ENCODE measurements at regions not wholly inside any gene's neighbourhood (a gene's known extent, or its start where the extent isn't known, plus 50 kb on each side); places are given as distances from the start of the nearest gene placed in this dataset.
A peak's percentile ranks its signal among the peaks of the same experiment; 100 is the strongest.

- Histone ChIP-seq H3K27ac (peak overlapping the region in 3 of 4 donors; percentile 30 to 46 (median 31)), H3K36me3 (no peaks in the 10 kb centered on the region), H3K9me3 (no peaks in the 10 kb centered on the region), H3K4me1 (peaks cover 0 to 9% (median 3%) of the 10 kb centered on the region in 4 donors), H3K27me3 (no peaks in the 10 kb centered on the region), H3K4me3 (no peak overlapping the region)
- TF ChIP-seq POLR2AphosphoS5 (IDR thresholded peaks at IDR 0.05) (peak in 1 of 4 donors; percentile 51), EP300 (IDR thresholded peaks at IDR 0.05) (no peak)
- intact Hi-C loops (cut with DNase I) = no loop called here
- WGBS, 2 donors = 45 to 63% methylated on average over 7 of the region's 7 CpGs
- DNase-seq = no peak
Observed at GRCh38 chr12:89862511-89863445, 154.1 kb upstream of the ATP2B1 start.

DNA sequence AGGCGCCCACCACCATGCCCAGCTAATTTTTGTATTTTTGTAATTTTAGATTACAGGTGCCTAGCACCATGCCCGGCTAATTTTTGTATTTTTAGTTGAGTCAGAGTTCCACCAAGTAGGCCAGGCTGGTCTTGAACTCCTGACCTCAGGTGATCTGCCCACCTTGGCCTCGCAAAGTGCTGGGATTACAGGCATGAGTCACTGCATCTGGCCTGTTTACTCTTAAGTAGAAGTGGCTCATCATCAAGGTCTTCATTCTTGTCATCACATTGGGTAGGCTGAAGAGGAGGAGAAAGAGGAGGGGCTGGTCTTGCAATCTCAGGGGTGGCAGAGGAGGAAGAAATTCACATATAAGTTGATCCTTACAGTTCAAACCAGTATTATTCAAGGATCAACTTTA is 152.4 kb upstream of the ATP2B1 start:
- Histone ChIP-seq H3K9me3 (no peaks in the 10 kb centered on the region), H3K4me3 (no peak overlapping the region), H3K27me3 (no peaks in the 10 kb centered on the region), H3K4me1 (peaks cover 0 to 9% (median 3%) of the 10 kb centered on the region in 4 donors), H3K36me3 (no peaks in the 10 kb centered on the region), H3K27ac (no peak overlapping the region)
- 83 to 95% methylated on average over 3 of the region's 3 CpGs for whole genome bisulfite sequencing, 2 donors
- TF ChIP-seq POLR2AphosphoS5 (IDR thresholded peaks at IDR 0.05) (no peak), POLR2A (IDR thresholded peaks at IDR 0.05) (no peak), CTCF (IDR thresholded peaks at IDR 0.05) (no peak), EP300 (IDR thresholded peaks at IDR 0.05) (no peak)
- DNase-seq = no peak
- intact Hi-C loops (cut with DNase I) = no loop called here

- WGBS, 2 donors = 0 to 39% methylated on average over 1 of the region's 1 CpG
Observed at GRCh38 chr12:89859508-89860220, 151.0 kb upstream of the ATP2B1 start.

DNA sequence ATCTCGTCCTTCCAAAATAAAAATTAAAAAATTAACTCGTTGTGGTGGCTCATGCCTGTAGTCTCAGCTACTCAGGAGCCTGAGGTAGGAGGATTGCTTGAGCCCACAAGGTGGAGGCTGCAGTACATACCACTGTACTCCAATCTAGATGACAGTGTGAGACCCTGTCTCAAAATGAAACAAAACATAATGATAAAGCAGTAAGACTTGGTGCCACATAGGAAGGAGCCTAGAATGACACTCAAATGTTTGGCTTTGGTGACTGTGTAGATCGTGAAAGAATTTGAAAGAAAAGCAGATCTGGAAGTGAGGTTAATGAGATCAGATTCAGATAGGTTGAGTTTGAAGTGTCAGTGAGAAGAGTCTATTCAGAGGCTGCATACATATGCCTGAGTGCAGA is 150.1 kb upstream of the ATP2B1 start:
- H3K27ac ChIP-seq = no peak overlapping the region
- DNase-seq = no peak
- intact Hi-C loops (cut with DNase I) = no loop called here
- H3K36me3 ChIP-seq = no peaks in the 10 kb centered on the region
- H3K4me3 ChIP-seq = no peak overlapping the region
- H3K27me3 ChIP-seq = no peaks in the 10 kb centered on the region
- H3K4me1 ChIP-seq = peaks cover 0 to 9% (median 3%) of the 10 kb centered on the region in 4 donors
- TF ChIP-seq POLR2A (IDR thresholded peaks at IDR 0.05) (no peak), CTCF (IDR thresholded peaks at IDR 0.05) (no peak), EP300 (IDR thresholded peaks at IDR 0.05) (no peak), POLR2AphosphoS5 (IDR thresholded peaks at IDR 0.05) (no peak)
- H3K9me3 ChIP-seq = no peaks in the 10 kb centered on the region
- WGBS, 2 donors = 87 to 88% methylated on average over 3 of the region's 3 CpGs

More at GRCh38 chr12:89859508-89860220, 151.0 kb upstream of the ATP2B1 start:
- Histone ChIP-seq H3K4me1 (peaks cover 0 to 9% (median 3%) of the 10 kb centered on the region in 4 donors), H3K27ac (no peak overlapping the region), H3K9me3 (no peaks in the 10 kb centered on the region), H3K36me3 (no peaks in the 10 kb centered on the region), H3K4me3 (no peak overlapping the region), H3K27me3 (no peaks in the 10 kb centered on the region)
- TF ChIP-seq POLR2AphosphoS5 (IDR thresholded peaks at IDR 0.05) (no peak), POLR2A (IDR thresholded peaks at IDR 0.05) (no peak)
- no peak for DNase-seq
- intact Hi-C loops (cut with DNase I) = no loop called here

DNA sequence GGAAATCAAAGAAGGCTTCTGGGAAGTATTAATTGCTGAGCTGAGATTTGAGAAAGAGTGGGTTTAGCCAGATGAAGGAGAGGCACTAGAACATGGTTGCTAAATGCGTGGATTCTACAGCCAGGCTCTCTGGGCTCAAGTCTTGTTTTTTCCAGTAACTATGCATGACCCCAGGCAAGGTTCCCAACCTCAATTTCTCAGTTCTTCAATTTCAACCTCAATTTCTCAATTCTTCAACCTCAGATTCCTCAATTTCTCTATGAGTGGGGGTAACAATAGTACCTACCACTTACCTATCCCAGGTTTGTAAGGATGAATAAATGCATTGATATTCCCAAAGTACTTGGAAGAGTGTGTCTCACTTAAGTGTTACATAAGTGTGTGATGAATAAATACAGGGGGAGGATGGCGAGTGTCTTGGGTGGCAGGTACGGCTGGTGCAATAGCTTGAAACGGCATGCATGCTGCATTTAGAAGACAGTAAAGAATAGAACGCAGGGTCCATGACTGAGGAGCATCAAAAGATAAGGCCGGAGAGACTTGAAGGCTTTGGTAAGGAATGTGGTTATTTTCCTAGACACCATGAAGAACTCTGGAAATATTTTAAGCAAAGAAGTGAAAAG is 149.1 kb upstream of the ATP2B1 start:
- Histone ChIP-seq H3K4me1 (no peaks in the 10 kb centered on the region), H3K36me3 (no peaks in the 10 kb centered on the region), H3K27ac (no peak overlapping the region), H3K27me3 (no peaks in the 10 kb centered on the region), H3K9me3 (no peaks in the 10 kb centered on the region), H3K4me3 (no peak overlapping the region)
- intact Hi-C loops (cut with DNase I) = no loop called here
- TF ChIP-seq POLR2AphosphoS5 (IDR thresholded peaks at IDR 0.05) (no peak), CTCF (IDR thresholded peaks at IDR 0.05) (no peak), POLR2A (IDR thresholded peaks at IDR 0.05) (no peak), EP300 (IDR thresholded peaks at IDR 0.05) (no peak)
- DNase-seq = no peak
- 90 to 91% methylated on average over 6 of the region's 6 CpGs for WGBS, 2 donors

Data from sigmoid colon (tissue), 6 donors.